ENCODE measurements at regions not wholly inside any gene's neighbourhood (a gene's known extent, or its start where the extent isn't known, plus 50 kb on each side); places are given as distances from the start of the nearest gene placed in this dataset.

DNA sequence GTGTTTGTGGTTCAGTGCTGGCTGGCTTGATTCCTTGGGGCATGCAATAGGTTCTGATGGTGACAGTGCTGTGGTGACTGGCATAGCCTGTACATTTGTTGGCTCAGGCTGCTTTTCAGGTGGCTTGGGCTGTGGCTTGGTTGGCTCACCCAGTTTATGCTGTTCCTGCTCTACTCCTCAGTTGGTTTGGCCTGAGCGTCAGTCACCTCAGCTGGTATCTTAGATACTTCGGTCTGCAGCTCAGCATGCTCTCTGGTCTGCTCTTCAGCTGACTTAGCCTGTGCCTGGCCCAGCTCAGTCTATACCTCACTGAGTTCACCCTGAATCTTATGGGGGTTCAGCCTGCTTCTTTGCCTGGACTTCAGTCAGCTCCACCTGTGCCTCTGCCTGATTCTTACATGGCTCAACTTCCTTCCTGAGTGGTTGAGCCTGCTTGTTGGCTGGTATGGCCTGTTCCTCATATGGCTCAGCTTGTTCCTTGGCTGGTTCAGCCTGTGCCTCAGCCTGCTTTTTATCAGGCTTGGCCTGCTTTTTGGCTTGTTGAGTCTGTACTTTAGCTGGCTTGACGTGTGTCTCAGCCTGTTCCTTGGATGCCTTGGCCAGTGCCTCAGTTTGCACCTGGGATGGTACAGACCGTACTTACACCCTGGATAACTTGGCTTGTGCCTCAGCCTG lies 170.6 kb downstream of the MSN start:
- no peaks in the 10 kb centered on the region; a peak in 1 of 7 replicates for H3K36me3 Mint-ChIP-seq (ENCODE audit: insufficient read depth in 1 of 3, low read depth in 3 of 3)
- no peak overlapping the region for H2BK5ac ChIP-seq (ENCODE audit: insufficient read length, low read length)
- H3K9me3 Mint-ChIP-seq: peaks cover 62 to 63% of the 10 kb centered on the region in 2 experiments
- no peak overlapping the region for H4K8ac ChIP-seq (replicated peaks; ENCODE audit: insufficient read length, low read depth, low read length)
- TF ChIP-seq, protein P1, sequence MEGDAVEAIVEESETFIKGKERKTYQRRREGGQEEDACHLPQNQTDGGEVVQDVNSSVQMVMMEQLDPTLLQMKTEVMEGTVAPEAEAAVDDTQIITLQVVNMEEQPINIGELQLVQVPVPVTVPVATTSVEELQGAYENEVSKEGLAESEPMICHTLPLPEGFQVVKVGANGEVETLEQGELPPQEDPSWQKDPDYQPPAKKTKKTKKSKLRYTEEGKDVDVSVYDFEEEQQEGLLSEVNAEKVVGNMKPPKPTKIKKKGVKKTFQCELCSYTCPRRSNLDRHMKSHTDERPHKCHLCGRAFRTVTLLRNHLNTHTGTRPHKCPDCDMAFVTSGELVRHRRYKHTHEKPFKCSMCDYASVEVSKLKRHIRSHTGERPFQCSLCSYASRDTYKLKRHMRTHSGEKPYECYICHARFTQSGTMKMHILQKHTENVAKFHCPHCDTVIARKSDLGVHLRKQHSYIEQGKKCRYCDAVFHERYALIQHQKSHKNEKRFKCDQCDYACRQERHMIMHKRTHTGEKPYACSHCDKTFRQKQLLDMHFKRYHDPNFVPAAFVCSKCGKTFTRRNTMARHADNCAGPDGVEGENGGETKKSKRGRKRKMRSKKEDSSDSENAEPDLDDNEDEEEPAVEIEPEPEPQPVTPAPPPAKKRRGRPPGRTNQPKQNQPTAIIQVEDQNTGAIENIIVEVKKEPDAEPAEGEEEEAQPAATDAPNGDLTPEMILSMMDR (conservative IDR thresholded peaks at IDR 0.05): no peak
- H3K79me2 ChIP-seq (ENCODE audit: insufficient read depth, low read length): no peaks in the 10 kb centered on the region
- H3K23me2 ChIP-seq (ENCODE audit: insufficient read length, low read depth, low read length, poor library complexity, severe bottlenecking): no peaks in the 10 kb centered on the region
- no peak overlapping the region for H2AK5ac ChIP-seq (ENCODE audit: insufficient read length, low read length)
- no peaks in the 10 kb centered on the region for H4K20me1 ChIP-seq (ENCODE audit: control insufficient read depth, insufficient read depth, insufficient read length)
- H3K9ac ChIP-seq (ENCODE audit: extremely low read depth, insufficient read length, low read length): no peak overlapping the region
- H3T11ph ChIP-seq (ENCODE audit: low read length): no peak overlapping the region
- no peak overlapping the region for H4K5ac ChIP-seq (ENCODE audit: insufficient read length, low read depth, low read length)
- H3K4me3 Mint-ChIP-seq: no peak overlapping the region
- DNase-seq: no peak
- H3K18ac ChIP-seq (ENCODE audit: insufficient read length, low read depth, low read length): no peak overlapping the region
- H2BK12ac ChIP-seq (ENCODE audit: insufficient read length, low read depth, low read length): no peak overlapping the region
- H3K14ac ChIP-seq (ENCODE audit: insufficient read depth, low read length): no peak overlapping the region
- no peaks in the 10 kb centered on the region for H3K27me3 ChIP-seq (ENCODE audit: insufficient read depth, low read length)
- no peak overlapping the region for H3K27ac Mint-ChIP-seq
- WGBS (ENCODE audit: extremely low coverage, insufficient read length, low lambda C conversion rate): no CpG with 5 or more reads among the region's 4 CpGs
- no peaks in the 10 kb centered on the region for H3K79me1 ChIP-seq (ENCODE audit: insufficient read depth, low read depth, low read length, poor library complexity, severe bottlenecking)
- H3K27me3 Mint-ChIP-seq (ENCODE audit: low read depth): no peaks in the 10 kb centered on the region
- no peak overlapping the region for H2BK120ac ChIP-seq (ENCODE audit: low read depth, low read length, poor library complexity, severe bottlenecking)
- no peak overlapping the region for H3K56ac ChIP-seq (ENCODE audit: insufficient read length, low read depth, low read length)
- H3K4me2 ChIP-seq (ENCODE audit: insufficient read depth, insufficient read length, low read length): no peak overlapping the region
- no peak overlapping the region for H4K91ac ChIP-seq (ENCODE audit: insufficient read length, low read depth, low read length)
- H3K4me1 Mint-ChIP-seq: no peaks in the 10 kb centered on the region
- no peak overlapping the region for H2AFZ ChIP-seq (ENCODE audit: low read length)
- peaks cover 40% of the 10 kb centered on the region for H3K9me3 ChIP-seq (ENCODE audit: control insufficient read depth, low read depth, low read length)
- no peaks in the 10 kb centered on the region for H3K4me1 ChIP-seq (ENCODE audit: insufficient read depth, low read length)
- H3K4ac ChIP-seq (ENCODE audit: low read depth, low read length): no peak overlapping the region
- no peak overlapping the region for H2BK20ac ChIP-seq (ENCODE audit: low read depth, low read length, poor library complexity, severe bottlenecking)
- no peak overlapping the region for H3K27ac ChIP-seq (ENCODE audit: insufficient read length, low read depth, low read length)
- H3K23ac ChIP-seq (ENCODE audit: insufficient read length, low read depth, low read length): no peak overlapping the region
- no peak overlapping the region for H2BK15ac ChIP-seq (ENCODE audit: low read depth, low read length)
